ENCODE measurements at regions not wholly inside any gene's neighbourhood (a gene's known extent, or its start where the extent isn't known, plus 50 kb on each side); places are given as distances from the start of the nearest gene placed in this dataset.

DNA sequence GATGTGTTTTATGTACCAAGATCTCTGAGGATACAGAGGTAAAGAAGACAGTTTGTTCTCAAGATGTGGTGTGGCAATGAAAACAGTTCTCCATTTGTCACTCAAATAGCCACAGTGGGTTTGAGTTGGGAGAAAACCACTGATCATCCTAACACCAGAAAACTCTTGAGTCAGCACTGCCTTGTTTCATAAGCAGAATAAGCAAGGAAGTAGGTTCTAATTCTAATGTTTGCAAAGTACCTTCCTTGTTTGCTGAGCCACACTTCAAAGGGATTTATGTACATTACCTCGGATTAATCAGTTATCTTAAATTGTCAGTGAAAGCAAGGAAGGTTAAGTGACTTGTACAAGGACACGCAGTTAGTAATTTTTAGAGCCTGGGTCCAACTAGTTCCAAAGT, 107.8 kb upstream of the BOC start:
- Histone ChIP-seq H3K23ac (ENCODE audit: low read depth, low read length) (peak overlapping the region; percentile 11; the same call in 1 of the 2 replicates), H3K4me1 (ENCODE audit: control insufficient read depth, insufficient read depth, low read length) (peaks cover 9% of the 10 kb centered on the region), H3K4me3 (ENCODE audit: insufficient read depth, low read depth, low read length) (no peak overlapping the region), H2BK5ac (ENCODE audit: low read depth, low read length, poor library complexity, severe bottlenecking) (no peak overlapping the region), H3K27ac (ENCODE audit: insufficient read depth, low read length) (no peak overlapping the region), H3K79me1 (ENCODE audit: low read depth in 1 of 2, low read length in 2 of 2) (no peaks in the 10 kb centered on the region), H3K27me3 (ENCODE audit: control insufficient read depth, insufficient read depth, low read length) (peaks cover 27% of the 10 kb centered on the region), H2AK9ac (replicated peaks; ENCODE audit: low read depth, low read length, poor library complexity) (no peak overlapping the region), H3K4ac (ENCODE audit: low read depth, low read length) (no peak overlapping the region), H3K18ac (ENCODE audit: low read depth, low read length) (no peak overlapping the region), H2BK20ac (ENCODE audit: low read depth, low read length) (no peak overlapping the region), H4K5ac (ENCODE audit: low read depth, low read length) (no peak overlapping the region), H3K9ac (ENCODE audit: low read depth, low read length) (no peak overlapping the region), H2BK15ac (ENCODE audit: low read depth, low read length) (no peak overlapping the region), H3K56ac (ENCODE audit: extremely low read depth, insufficient read depth, low read length) (no peak overlapping the region), H4K91ac (ENCODE audit: insufficient read depth, low read depth, low read length) (no peak overlapping the region), H3K4me2 (ENCODE audit: low read depth, low read length) (no peak overlapping the region), H3K14ac (replicated peaks; ENCODE audit: low read depth, low read length) (no peak overlapping the region), H4K8ac (ENCODE audit: low read depth in 2 of 2, low read length in 2 of 2) (no peak overlapping the region), H3K9me1 (ENCODE audit: insufficient read depth, low read length) (no peaks in the 10 kb centered on the region; the same call in 1 of the 2 replicates), H2AK5ac (ENCODE audit: low read depth, low read length) (no peak overlapping the region), H3K36me3 (ENCODE audit: control insufficient read depth, insufficient read depth, low read length) (no peaks in the 10 kb centered on the region), H2BK120ac (ENCODE audit: low read depth, low read length) (no peak overlapping the region), H2AFZ (replicated peaks; ENCODE audit: low read length, poor library complexity) (no peak overlapping the region), H3K9me3 (ENCODE audit: control insufficient read depth, insufficient read depth, low read length) (no peaks in the 10 kb centered on the region; the same call in 1 of the 2 replicates), H4K20me1 (ENCODE audit: insufficient read depth, low read length) (no peaks in the 10 kb centered on the region)
- POLR2A ChIA-PET (ENCODE audit: unreplicated experiment) = no interaction called here
- TF ChIP-seq BHLHE40 (IDR thresholded peaks at IDR 0.05; ENCODE audit: low read depth, low read length) = no peak
- TF ChIP-seq RCOR1 (IDR thresholded peaks at IDR 0.05; ENCODE audit: insufficient replicate concordance, low read length) = no peak
- TF ChIP-seq, protein P1, sequence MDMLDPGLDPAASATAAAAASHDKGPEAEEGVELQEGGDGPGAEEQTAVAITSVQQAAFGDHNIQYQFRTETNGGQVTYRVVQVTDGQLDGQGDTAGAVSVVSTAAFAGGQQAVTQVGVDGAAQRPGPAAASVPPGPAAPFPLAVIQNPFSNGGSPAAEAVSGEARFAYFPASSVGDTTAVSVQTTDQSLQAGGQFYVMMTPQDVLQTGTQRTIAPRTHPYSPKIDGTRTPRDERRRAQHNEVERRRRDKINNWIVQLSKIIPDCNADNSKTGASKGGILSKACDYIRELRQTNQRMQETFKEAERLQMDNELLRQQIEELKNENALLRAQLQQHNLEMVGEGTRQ (IDR thresholded peaks at IDR 0.05; ENCODE audit: low read depth, low read length) = no peak
- TF ChIP-seq MAZ (IDR thresholded peaks at IDR 0.05; ENCODE audit: borderline replicate concordance, low read depth, low read length) = no peak
- TF ChIP-seq RFX5 (IDR thresholded peaks at IDR 0.05; ENCODE audit: low read depth, low read length) = no peak
- TF ChIP-seq RAD21 (IDR thresholded peaks at IDR 0.05; ENCODE audit: low read length) = no peak
- no peak for TF ChIP-seq CEBPB (IDR thresholded peaks at IDR 0.05; ENCODE audit: low read depth, low read length)
- TF ChIP-seq MXI1 (IDR thresholded peaks at IDR 0.05; ENCODE audit: borderline replicate concordance, low read depth, low read length) = no peak
- no peak for TF ChIP-seq NFE2L2 (IDR thresholded peaks at IDR 0.05; ENCODE audit: low read depth, low read length)
- no peak for TF ChIP-seq MAFK (IDR thresholded peaks at IDR 0.05; ENCODE audit: low read depth, low read length)
- no peak for TF ChIP-seq SMC3 (IDR thresholded peaks at IDR 0.05; ENCODE audit: low read depth, low read length)
- no peak for TF ChIP-seq FOS (IDR thresholded peaks at IDR 0.05; ENCODE audit: low read depth, low read length)
- no peak for TF ChIP-seq CHD1 (IDR thresholded peaks at IDR 0.05; ENCODE audit: low read depth, low read length)
- TF ChIP-seq CTCF (conservative IDR thresholded peaks at IDR 0.05; ENCODE audit: low read depth, low read length) = no peak
- TF ChIP-seq ELK1 (IDR thresholded peaks at IDR 0.05; ENCODE audit: borderline replicate concordance, low read depth, low read length) = no peak
- TF ChIP-seq POLR2A (IDR thresholded peaks at IDR 0.05; ENCODE audit: low read depth, low read length) = no peak
- intact Hi-C loops (cut with micrococcal nuclease) = no loop called here
- DNase-seq (no peak), ATAC-seq (ENCODE audit: low read depth) (no peak)
- in situ Hi-C loops (cut with MboI; ENCODE audit: low sequenced_read_pairs) = no loop called here
- no TSS peak for BruUV-seq (replicated peaks)
- dilution Hi-C loops (cut with HindIII; ENCODE audit: low sequenced_read_pairs, unreplicated experiment) = no loop called here
- no CpG with 5 or more reads among the region's 2 CpGs for WGBS, 2 experiments (ENCODE audit: extremely low coverage in 2 of 2, insufficient read length in 1 of 2)
- CTCF ChIA-PET = no interaction called here

All from IMR-90 (cell line).